ELF-1 (cell line): ENCODE measurements at regions not wholly inside any gene's neighbourhood (a gene's known extent, or its start where the extent isn't known, plus 50 kb on each side); places are given as distances from the start of the nearest gene placed in this dataset.
A peak's percentile ranks its signal among the peaks of the same experiment; 100 is the strongest.
"Not testable (repeated sequence)": the region's sequence is repeated elsewhere in the genome, so short reads cannot be mapped to it uniquely, and the experiment has no call there.

ENCODE experiments used
- DNase-seq: peaks from one replicate; pipeline ENCODE4 v3.0.0-alpha.2; 2016; ENCODE audit warnings: low read depth, low spot score

- DNase-seq, result not testable (repeated sequence)
These were observed 136.6 kb upstream of the PROKR2 start for GRCh38 chr20:5453316-5453715.

- DNase-seq, result not testable (repeated sequence)
These were observed 135.9 kb upstream of the PROKR2 start for GRCh38 chr20:5452691-5453090.

GRCh38 chr20:5452286-5452685 lies 135.5 kb upstream of the PROKR2 start:
- DNase-seq, result not testable (repeated sequence)

- no peak for DNase-seq
These were observed 135.0 kb upstream of the PROKR2 start for GRCh38 chr20:5451643-5452210.

GRCh38 chr20:5448449-5449118 lies 131.8 kb upstream of the PROKR2 start:
- peak; percentile 73 for DNase-seq

- no peak for DNase-seq
These were observed 130.4 kb upstream of the PROKR2 start for GRCh38 chr20:5447188-5447587.

- DNase-seq, result no peak
These were observed 128.9 kb upstream of the PROKR2 start for GRCh38 chr20:5445611-5446010.

GRCh38 chr20:5442101-5442500 lies 125.3 kb upstream of the PROKR2 start:
- DNase-seq, result no peak

GRCh38 chr20:5434116-5434515 lies 117.4 kb upstream of the PROKR2 start:
- DNase-seq, result no peak

GRCh38 chr20:5433352-5433751 lies 116.6 kb upstream of the PROKR2 start:
- DNase-seq, result no peak

GRCh38 chr20:5432030-5432429 lies 115.3 kb upstream of the PROKR2 start:
- DNase-seq, result no peak

- no peak for DNase-seq
These were observed 113.9 kb upstream of the PROKR2 start for GRCh38 chr20:5430670-5431069.

GRCh38 chr20:5426026-5426425 lies 109.3 kb upstream of the PROKR2 start:
- no peak for DNase-seq

GRCh38 chr20:5416086-5416485 lies 99.3 kb upstream of the PROKR2 start:
- no peak for DNase-seq

GRCh38 chr20:5413394-5413793 lies 96.6 kb upstream of the PROKR2 start:
- no peak for DNase-seq

- no peak for DNase-seq
These were observed 93.7 kb upstream of the PROKR2 start for GRCh38 chr20:5410470-5410869.

- DNase-seq, result peak; percentile 29
These were observed 86.3 kb upstream of the PROKR2 start for GRCh38 chr20:5402903-5403531.

GRCh38 chr20:5401277-5401875 lies 84.6 kb upstream of the PROKR2 start:
- DNase-seq, result no peak

- DNase-seq, result peak; percentile 6
These were observed 83.5 kb upstream of the PROKR2 start for GRCh38 chr20:5400164-5400762.

GRCh38 chr20:5397393-5397792 lies 80.6 kb upstream of the PROKR2 start:
- DNase-seq, result no peak

- DNase-seq, result no peak
These were observed 79.4 kb upstream of the PROKR2 start for GRCh38 chr20:5395932-5396727.
